Progenitor cell of endocrine pancreas (in vitro differentiated cells): ENCODE measurements at regions not wholly inside any gene's neighbourhood (a gene's known extent, or its start where the extent isn't known, plus 50 kb on each side); places are given as distances from the start of the nearest gene placed in this dataset.
"Not testable (repeated sequence)": the region's sequence is repeated elsewhere in the genome, so short reads cannot be mapped to it uniquely, and the experiment has no call there.

Experiments
- DNase-seq: peaks from one replicate; pipeline ENCODE4 v3.0.0; 2021; ENCODE audit warnings: low spot score; ENCODE audit not compliant: unreplicated experiment
- H3K27ac Mint-ChIP-seq: 2 replicates; pipeline ENCODE4 v1.8.0; 2021; ENCODE audit warnings: mild to moderate bottlenecking, moderate library complexity, mixed read lengths
- H3K27me3 Mint-ChIP-seq: 2 replicates; pipeline ENCODE4 v1.8.0; 2021; ENCODE audit warnings: mixed read lengths
- H3K36me3 Mint-ChIP-seq: 2 replicates; pipeline ENCODE4 v1.8.0; 2022; ENCODE audit warnings: mixed read lengths; ENCODE audit not compliant: insufficient read depth
- H3K4me1 Mint-ChIP-seq: 2 replicates; pipeline ENCODE4 v1.8.0; 2021; ENCODE audit warnings: low read depth, mixed read lengths
- H3K4me3 Mint-ChIP-seq: 2 replicates; pipeline ENCODE4 v1.8.0; 2021; ENCODE audit warnings: low read depth, mild to moderate bottlenecking, moderate library complexity, mixed read lengths
- H3K9me3 Mint-ChIP-seq: 2 replicates; pipeline ENCODE4 v1.8.0; 2021; ENCODE audit warnings: low read depth, mixed read lengths
- CTCF ChIP-seq: fragments of 200-600 bp; sonication (generic); IDR thresholded peaks from one replicate; pipeline ENCODE4 v1.5.0; 2021; ENCODE audit warnings: antibody characterized with exemption, mild to moderate bottlenecking; ENCODE audit not compliant: unreplicated experiment

GRCh38 chr4:59695355-59696053 lies 1504.6 kb upstream of the ADGRL3 start:
- TF ChIP-seq CTCF = no peak
- no peaks in the 10 kb centered on the region for H3K27me3 Mint-ChIP-seq
- H3K4me1 Mint-ChIP-seq = peaks cover 10% of the 10 kb centered on the region
- H3K4me3 Mint-ChIP-seq = no peak overlapping the region
- no peaks in the 10 kb centered on the region for H3K9me3 Mint-ChIP-seq
- no peak overlapping the region for H3K27ac Mint-ChIP-seq
- DNase-seq = no peak
- no peaks in the 10 kb centered on the region for H3K36me3 Mint-ChIP-seq

- Mint-ChIP-seq H3K4me1 (peaks cover 10% of the 10 kb centered on the region), H3K36me3 (no peaks in the 10 kb centered on the region), H3K27ac (no peak overlapping the region), H3K4me3 (no peak overlapping the region), H3K9me3 (no peaks in the 10 kb centered on the region), H3K27me3 (no peaks in the 10 kb centered on the region)
- TF ChIP-seq CTCF = no peak
- no peak for DNase-seq
Measured at GRCh38 chr4:59698041-59698440, 1502.1 kb upstream of the ADGRL3 start.

GRCh38 chr4:59700651-59701050 lies 1499.5 kb upstream of the ADGRL3 start:
- Mint-ChIP-seq H3K4me3 (no peak overlapping the region), H3K27ac (no peak overlapping the region), H3K36me3 (no peaks in the 10 kb centered on the region), H3K9me3 (no peaks in the 10 kb centered on the region), H3K27me3 (no peaks in the 10 kb centered on the region), H3K4me1 (peaks cover 3% of the 10 kb centered on the region)
- no peak for DNase-seq
- TF ChIP-seq CTCF = no peak

- Mint-ChIP-seq H3K4me1 (peaks cover 10% of the 10 kb centered on the region), H3K9me3 (no peaks in the 10 kb centered on the region), H3K4me3 (no peak overlapping the region), H3K27me3 (no peaks in the 10 kb centered on the region), H3K36me3 (no peaks in the 10 kb centered on the region), H3K27ac (no peak overlapping the region)
- DNase-seq = no peak
- no peak for TF ChIP-seq CTCF
Measured at GRCh38 chr4:59704616-59705015, 1495.5 kb upstream of the ADGRL3 start.

- H3K4me1 Mint-ChIP-seq = peaks cover 12% of the 10 kb centered on the region
Measured at GRCh38 chr4:59712470-59712869, 1487.7 kb upstream of the ADGRL3 start.

GRCh38 chr4:59724286-59724685 lies 1475.8 kb upstream of the ADGRL3 start:
- peaks cover 17% of the 10 kb centered on the region for H3K9me3 Mint-ChIP-seq
- not testable (repeated sequence) for H3K4me1 Mint-ChIP-seq, H3K27ac Mint-ChIP-seq, H3K27me3 Mint-ChIP-seq, H3K4me3 Mint-ChIP-seq, DNase-seq, H3K36me3 Mint-ChIP-seq

More at GRCh38 chr4:59712470-59712869, 1487.7 kb upstream of the ADGRL3 start:
- no peak overlapping the region for H3K27ac Mint-ChIP-seq
- peaks cover 3% of the 10 kb centered on the region for H3K9me3 Mint-ChIP-seq
- no peak for DNase-seq
- TF ChIP-seq CTCF = no peak
- H3K36me3 Mint-ChIP-seq = no peaks in the 10 kb centered on the region
- no peaks in the 10 kb centered on the region for H3K27me3 Mint-ChIP-seq
- H3K4me3 Mint-ChIP-seq = no peak overlapping the region
